GM23338 (cell line): ENCODE measurements at regions not wholly inside any gene's neighbourhood (a gene's known extent, or its start where the extent isn't known, plus 50 kb on each side); places are given as distances from the start of the nearest gene placed in this dataset.

Experiments used
- ATAC-seq: fragments of 200-7000 bp; cut with Tn5 transposase; 3 replicates; pipeline ENCODE4 v1.9.1; 2020
- DNase-seq: peaks from one replicate; pipeline ENCODE4 v3.0.0-alpha.2; 2015; ENCODE audit warnings: low spot score
- H2AFZ ChIP-seq: fragments of 200-600 bp; sonication (generic); 2 replicates; pipeline ENCODE4 v1.8.0; 2016; ENCODE audit warnings: antibody characterized with exemption, mild to moderate bottlenecking, moderate library complexity
- H3F3A ChIP-seq: fragments of 200-600 bp; sonication (generic); replicated peaks from 2 replicates; pipeline ENCODE4 v1.8.0; 2017; ENCODE audit warnings: antibody characterized with exemption, mixed run types, low read depth
- H3K27ac ChIP-seq: fragments of 200-600 bp; sonication (generic); 2 replicates; pipeline ENCODE4 v1.6.1; 2016; ENCODE audit warnings: low read depth
- H3K27me3 ChIP-seq: fragments of 200-600 bp; sonication (generic); 2 replicates; pipeline ENCODE4 v1.8.0; 2016; ENCODE audit warnings: mild to moderate bottlenecking, mixed run types, moderate library complexity; ENCODE audit not compliant: insufficient read depth
- H3K36me3 ChIP-seq: fragments of 200-600 bp; sonication (generic); 2 replicates; pipeline ENCODE4 v1.8.0; 2016; ENCODE audit warnings: mild to moderate bottlenecking; ENCODE audit not compliant: insufficient read depth
- H3K4me1 ChIP-seq: fragments of 200-600 bp; sonication (generic); 2 replicates; pipeline ENCODE4 v1.8.0; 2016; ENCODE audit warnings: mild to moderate bottlenecking, moderate library complexity; ENCODE audit not compliant: insufficient read depth
- H3K4me2 ChIP-seq: fragments of 200-600 bp; sonication (generic); 2 replicates; pipeline ENCODE4 v1.7.1; 2017; ENCODE audit warnings: mixed run types
- H3K4me3 ChIP-seq: fragments of 200-600 bp; sonication (generic); 2 replicates; pipeline ENCODE4 v1.6.1; 2016; ENCODE audit warnings: mixed run types
- H3K79me2 ChIP-seq: fragments of 200-600 bp; sonication (generic); replicated peaks from 2 replicates; pipeline ENCODE4 v1.8.0; 2017; ENCODE audit warnings: mild to moderate bottlenecking; ENCODE audit not compliant: insufficient read depth
- H3K9me2 ChIP-seq: fragments of 200-600 bp; sonication (generic); 2 replicates; pipeline ENCODE4 v1.8.0; 2017; ENCODE audit not compliant: insufficient read depth
- H4K20me1 ChIP-seq: fragments of 200-600 bp; sonication (generic); replicated peaks from 2 replicates; pipeline ENCODE4 v1.8.0; 2017; ENCODE audit warnings: mild to moderate bottlenecking; ENCODE audit not compliant: insufficient read depth
- H3K27ac Mint-ChIP-seq: 2 replicates; pipeline ENCODE4 v1.8.0; 2020; ENCODE audit warnings: inconsistent platforms, mild to moderate bottlenecking, moderate library complexity, mixed read lengths
- H3K27me3 Mint-ChIP-seq: 3 replicates; pipeline ENCODE4 v1.8.0; 2022; ENCODE audit warnings: low read depth, mild to moderate bottlenecking, moderate library complexity, mixed read lengths, inconsistent platforms; ENCODE audit not compliant: insufficient read depth, poor library complexity
- H3K36me3 Mint-ChIP-seq: 3 replicates; pipeline ENCODE4 v1.8.0; 2021; ENCODE audit warnings: low read depth, mild to moderate bottlenecking, inconsistent platforms, moderate library complexity, mixed read lengths
- H3K4me1 Mint-ChIP-seq: 3 replicates; pipeline ENCODE4 v1.8.0; 2020; ENCODE audit warnings: mild to moderate bottlenecking, inconsistent platforms, mixed read lengths
- H3K4me3 Mint-ChIP-seq: 3 replicates; pipeline ENCODE4 v1.8.0; 2021; ENCODE audit warnings: moderate library complexity, mild to moderate bottlenecking, inconsistent platforms, mixed read lengths
- H3K9me3 Mint-ChIP-seq: 3 replicates; pipeline ENCODE4 v1.8.0; 2020; ENCODE audit warnings: moderate library complexity, mild to moderate bottlenecking, inconsistent platforms, mixed read lengths
- CREB1 ChIP-seq: fragments of 250-450 bp; sonication (Bioruptor Pico); IDR thresholded peaks from 2 replicates; pipeline ENCODE4 v1.5.0; 2020; ENCODE audit warnings: low read depth, mild to moderate bottlenecking, moderate library complexity
- EZH2 ChIP-seq: fragments of 200-600 bp; sonication (generic); IDR thresholded peaks from one replicate; pipeline ENCODE4 v1.8.0; 2017; ENCODE audit warnings: antibody characterized with exemption, mild to moderate bottlenecking, low read depth; ENCODE audit not compliant: unreplicated experiment
- JUNB ChIP-seq: IDR thresholded peaks from one replicate; pipeline ENCODE4 v1.6.1; 2016; ENCODE audit warnings: antibody characterized with exemption; ENCODE audit not compliant: unreplicated experiment
- POLR2AphosphoS5 ChIP-seq: IDR thresholded peaks from 2 replicates; pipeline ENCODE4 v1.6.1; 2016; ENCODE audit warnings: antibody characterized with exemption, low read depth
- STAT1 ChIP-seq: IDR thresholded peaks from one replicate; pipeline ENCODE4 v1.6.1; 2016; ENCODE audit warnings: antibody characterized with exemption; ENCODE audit not compliant: unreplicated experiment
- ZNF114 ChIP-seq: fragments of 250-450 bp; sonication (Bioruptor Pico); IDR thresholded peaks from 2 replicates; pipeline ENCODE4 v1.5.0; 2020; ENCODE audit warnings: mild to moderate bottlenecking, moderate library complexity
- ZNF331 ChIP-seq: fragments of 250-450 bp; sonication (Bioruptor Pico); IDR thresholded peaks from 2 replicates; pipeline ENCODE4 v1.5.0; 2020; ENCODE audit warnings: low read depth, mild to moderate bottlenecking, moderate library complexity
- ZNF462 ChIP-seq: fragments of 250-450 bp; sonication (Bioruptor Pico); IDR thresholded peaks from 2 replicates; pipeline ENCODE4 v1.5.0; 2020; ENCODE audit warnings: mild to moderate bottlenecking, moderate library complexity
- TF ChIP-seq, protein P1 (sequence below): IDR thresholded peaks from 2 replicates; pipeline ENCODE4 v1.6.1; 2016; ENCODE audit warnings: antibody characterized with exemption

DNA sequence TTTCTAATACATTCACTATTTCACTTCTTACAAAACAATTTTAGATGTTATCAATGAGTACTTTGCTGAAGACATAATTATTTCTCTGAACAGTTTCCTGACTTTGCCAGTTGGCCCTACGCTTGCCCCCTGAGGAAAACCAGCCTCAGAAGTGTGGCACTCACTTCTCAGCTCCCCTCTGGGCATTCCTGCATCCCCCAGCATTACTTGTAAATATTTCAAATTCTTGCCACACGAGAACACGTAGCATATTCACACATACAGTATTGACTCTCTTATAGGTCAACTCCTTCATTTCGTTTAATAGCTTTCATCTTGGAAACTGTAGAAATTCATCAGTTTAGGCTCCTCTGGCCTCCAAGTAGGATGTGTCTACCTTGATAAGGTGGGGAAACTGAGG is 65.2 kb downstream of the OTX2 start:
- peaks cover 27% of the 10 kb centered on the region for H3K4me1 ChIP-seq
- Mint-ChIP-seq H3K36me3 (no peaks in the 10 kb centered on the region), H3K4me3 (no peak overlapping the region), H3K27ac (no peak overlapping the region), H3K9me3 (no peaks in the 10 kb centered on the region), H3K27me3 (no peaks in the 10 kb centered on the region), H3K4me1 (peaks cover 26% of the 10 kb centered on the region)
- ATAC-seq (peak; percentile 55), DNase-seq (peak; percentile 54)
- no peaks in the 10 kb centered on the region for H3K36me3 ChIP-seq
- TF ChIP-seq, protein P1, sequence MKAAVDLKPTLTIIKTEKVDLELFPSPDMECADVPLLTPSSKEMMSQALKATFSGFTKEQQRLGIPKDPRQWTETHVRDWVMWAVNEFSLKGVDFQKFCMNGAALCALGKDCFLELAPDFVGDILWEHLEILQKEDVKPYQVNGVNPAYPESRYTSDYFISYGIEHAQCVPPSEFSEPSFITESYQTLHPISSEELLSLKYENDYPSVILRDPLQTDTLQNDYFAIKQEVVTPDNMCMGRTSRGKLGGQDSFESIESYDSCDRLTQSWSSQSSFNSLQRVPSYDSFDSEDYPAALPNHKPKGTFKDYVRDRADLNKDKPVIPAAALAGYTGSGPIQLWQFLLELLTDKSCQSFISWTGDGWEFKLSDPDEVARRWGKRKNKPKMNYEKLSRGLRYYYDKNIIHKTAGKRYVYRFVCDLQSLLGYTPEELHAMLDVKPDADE, result no peak
- TF ChIP-seq ZNF462 (CRISPR knock-in tag) (no peak), ZNF114 (CRISPR knock-in tag) (no peak), EZH2 (no peak), ZNF331 (no peak), CREB1 (CRISPR knock-in tag) (no peak), JUNB (no peak), STAT1 (no peak), POLR2AphosphoS5 (no peak)
- no peaks in the 10 kb centered on the region for H3K27me3 ChIP-seq
- H3K4me3 ChIP-seq, result no peak overlapping the region
- H4K20me1 ChIP-seq, result no peaks in the 10 kb centered on the region
- H2AFZ ChIP-seq, result no peak overlapping the region
- H3F3A ChIP-seq, result no peaks in the 10 kb centered on the region
- H3K4me2 ChIP-seq, result no peak overlapping the region
- H3K27ac ChIP-seq, result no peak overlapping the region
- no peaks in the 10 kb centered on the region for H3K79me2 ChIP-seq
- no peaks in the 10 kb centered on the region for H3K9me2 ChIP-seq
